RWPE2 (cell line): ENCODE measurements at regions not wholly inside any gene's neighbourhood (a gene's known extent, or its start where the extent isn't known, plus 50 kb on each side); places are given as distances from the start of the nearest gene placed in this dataset.

ENCODE experiments used
- ATAC-seq: fragments of 200-7000 bp; cut with Tn5 transposase; 3 replicates; pipeline ENCODE4 v1.9.1; 2021; ENCODE audit warnings: low read depth
- DNase-seq: peaks from one replicate; pipeline ENCODE4 v3.0.0-alpha.2; 2020; ENCODE audit warnings: low spot score
- H3K27ac ChIP-seq: fragments of 450-650 bp; 2 replicates; pipeline ENCODE4 v1.5.1; 2017; ENCODE audit warnings: mild to moderate bottlenecking; ENCODE audit not compliant: poor library complexity, severe bottlenecking
- H3K27me3 ChIP-seq: fragments of 250-450 bp; sonication (Bioruptor Pico); 2 replicates; pipeline ENCODE4 v1.5.1; 2021; ENCODE audit warnings: mild to moderate bottlenecking, moderate library complexity; ENCODE audit not compliant: insufficient read depth, poor library complexity, severe bottlenecking
- H3K36me3 ChIP-seq: fragments of 250-450 bp; sonication (Bioruptor Pico); 2 replicates; pipeline ENCODE4 v1.5.1; 2020; ENCODE audit warnings: low read depth, mild to moderate bottlenecking, moderate library complexity
- H3K4me1 ChIP-seq: fragments of 250-450 bp; sonication (Bioruptor Pico); 2 replicates; pipeline ENCODE4 v1.5.1; 2021; ENCODE audit warnings: mild to moderate bottlenecking, moderate library complexity; ENCODE audit not compliant: insufficient read depth, poor library complexity, severe bottlenecking
- H3K4me3 ChIP-seq: fragments of 250-450 bp; sonication (Bioruptor Pico); 2 replicates; pipeline ENCODE4 v1.5.1; 2021; ENCODE audit warnings: mild to moderate bottlenecking, moderate library complexity; ENCODE audit not compliant: severe bottlenecking
- H3K9me3 ChIP-seq: fragments of 250-450 bp; sonication (Bioruptor Pico); 2 replicates; pipeline ENCODE4 v1.5.1; 2021; ENCODE audit warnings: mild to moderate bottlenecking, moderate library complexity; ENCODE audit not compliant: severe bottlenecking
- TF ChIP-seq, protein P1 (sequence below): fragments of 450-650 bp; IDR thresholded peaks from one replicate; pipeline ENCODE4 v1.5.1; 2017; ENCODE audit warnings: mild to moderate bottlenecking, moderate library complexity; ENCODE audit not compliant: poor library complexity, severe bottlenecking

DNA sequence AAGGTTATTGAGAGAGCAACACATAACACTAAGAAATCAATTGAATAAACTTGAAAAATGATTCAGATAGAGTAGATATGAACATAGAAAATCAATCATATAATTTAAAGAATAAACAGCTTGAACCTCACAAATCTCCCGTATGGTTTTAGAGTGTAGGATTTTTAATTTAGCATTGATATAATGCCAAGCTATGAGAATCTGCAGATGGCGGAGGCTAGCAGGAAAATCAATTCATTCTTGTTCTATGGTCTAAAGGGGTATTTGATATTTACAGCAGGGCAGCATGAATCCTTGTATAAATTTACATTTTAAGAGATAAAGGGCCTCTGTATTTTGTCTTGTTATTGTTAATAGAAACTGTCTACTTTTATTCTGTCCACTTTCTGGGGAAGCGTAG lies 797.0 kb downstream of the GALR1 start:
- DNase-seq (no peak), ATAC-seq (no peak)
- Histone ChIP-seq H3K9me3 (no peaks in the 10 kb centered on the region), H3K27me3 (peaks cover 7% of the 10 kb centered on the region), H3K36me3 (no peaks in the 10 kb centered on the region), H3K4me1 (no peaks in the 10 kb centered on the region), H3K27ac (no peak overlapping the region), H3K4me3 (no peak overlapping the region)
- TF ChIP-seq, protein P1, sequence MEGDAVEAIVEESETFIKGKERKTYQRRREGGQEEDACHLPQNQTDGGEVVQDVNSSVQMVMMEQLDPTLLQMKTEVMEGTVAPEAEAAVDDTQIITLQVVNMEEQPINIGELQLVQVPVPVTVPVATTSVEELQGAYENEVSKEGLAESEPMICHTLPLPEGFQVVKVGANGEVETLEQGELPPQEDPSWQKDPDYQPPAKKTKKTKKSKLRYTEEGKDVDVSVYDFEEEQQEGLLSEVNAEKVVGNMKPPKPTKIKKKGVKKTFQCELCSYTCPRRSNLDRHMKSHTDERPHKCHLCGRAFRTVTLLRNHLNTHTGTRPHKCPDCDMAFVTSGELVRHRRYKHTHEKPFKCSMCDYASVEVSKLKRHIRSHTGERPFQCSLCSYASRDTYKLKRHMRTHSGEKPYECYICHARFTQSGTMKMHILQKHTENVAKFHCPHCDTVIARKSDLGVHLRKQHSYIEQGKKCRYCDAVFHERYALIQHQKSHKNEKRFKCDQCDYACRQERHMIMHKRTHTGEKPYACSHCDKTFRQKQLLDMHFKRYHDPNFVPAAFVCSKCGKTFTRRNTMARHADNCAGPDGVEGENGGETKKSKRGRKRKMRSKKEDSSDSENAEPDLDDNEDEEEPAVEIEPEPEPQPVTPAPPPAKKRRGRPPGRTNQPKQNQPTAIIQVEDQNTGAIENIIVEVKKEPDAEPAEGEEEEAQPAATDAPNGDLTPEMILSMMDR, result no peak

DNA sequence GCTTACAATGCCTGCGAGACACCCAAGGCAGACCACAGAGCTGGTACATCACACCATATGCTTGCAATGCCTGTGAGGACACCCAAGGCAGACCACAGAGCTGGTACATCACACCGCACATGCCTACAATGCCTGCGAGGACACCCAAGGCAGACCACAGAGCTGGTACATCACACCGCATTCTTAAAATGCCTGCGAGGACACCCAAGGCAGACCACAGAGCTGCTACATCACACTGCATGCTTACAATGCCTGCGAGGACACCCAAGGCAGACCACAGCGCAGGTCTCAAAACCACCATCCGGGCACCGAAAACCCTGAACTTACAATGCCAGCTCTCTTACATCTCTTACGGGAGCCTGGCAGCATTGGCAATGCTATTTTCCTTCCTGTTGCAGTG lies 799.6 kb downstream of the GALR1 start:
- Histone ChIP-seq H3K9me3 (no peaks in the 10 kb centered on the region), H3K27me3 (peaks cover 7% of the 10 kb centered on the region), H3K4me3 (no peak overlapping the region), H3K27ac (no peak overlapping the region), H3K4me1 (no peaks in the 10 kb centered on the region), H3K36me3 (no peaks in the 10 kb centered on the region)
- TF ChIP-seq, protein P1, result no peak
- no peak for ATAC-seq
- DNase-seq, result no peak

GRCh38 chr18:78054801-78055200 lies 805.2 kb downstream of the GALR1 start:
- Histone ChIP-seq H3K9me3 (no peaks in the 10 kb centered on the region), H3K36me3 (no peaks in the 10 kb centered on the region), H3K4me3 (no peak overlapping the region), H3K27ac (no peak overlapping the region), H3K4me1 (no peaks in the 10 kb centered on the region), H3K27me3 (no peaks in the 10 kb centered on the region)
- DNase-seq, result no peak
- no peak for ATAC-seq
- TF ChIP-seq, protein P1, result no peak

GRCh38 chr18:78056011-78056410 lies 806.4 kb downstream of the GALR1 start:
- Histone ChIP-seq H3K9me3 (no peaks in the 10 kb centered on the region), H3K27ac (no peak overlapping the region), H3K4me1 (no peaks in the 10 kb centered on the region), H3K4me3 (no peak overlapping the region), H3K36me3 (no peaks in the 10 kb centered on the region), H3K27me3 (no peaks in the 10 kb centered on the region)
- TF ChIP-seq, protein P1, result no peak
- ATAC-seq (no peak), DNase-seq (no peak)

GRCh38 chr18:78069784-78070664 lies 820.4 kb downstream of the GALR1 start:
- DNase-seq, result no peak
- Histone ChIP-seq H3K36me3 (no peaks in the 10 kb centered on the region), H3K9me3 (no peaks in the 10 kb centered on the region), H3K27ac (no peak overlapping the region), H3K4me3 (no peak overlapping the region), H3K27me3 (peaks cover 7% of the 10 kb centered on the region), H3K4me1 (no peaks in the 10 kb centered on the region)
- no peak for ATAC-seq
- TF ChIP-seq, protein P1, result no peak
